ENCODE measurements at regions not wholly inside any gene's neighbourhood (a gene's known extent, or its start where the extent isn't known, plus 50 kb on each side); places are given as distances from the start of the nearest gene placed in this dataset.
"Not testable (repeated sequence)": the region's sequence is repeated elsewhere in the genome, so short reads cannot be mapped to it uniquely, and the experiment has no call there.

- no peak for DNase-seq (ENCODE audit: low read depth in 2 of 3, low spot score in 2 of 3)
Measured at GRCh38 chr5:105877592-105877991, 1793.1 kb downstream of the EFNA5 start.

GRCh38 chr5:105874316-105874715 lies 1796.4 kb downstream of the EFNA5 start:
- no peak for DNase-seq (ENCODE audit: low read depth in 2 of 3, low spot score in 2 of 3)

GRCh38 chr5:105872569-105873270 lies 1798.0 kb downstream of the EFNA5 start:
- no peak for DNase-seq (ENCODE audit: low read depth in 2 of 3, low spot score in 2 of 3)

- DNase-seq (ENCODE audit: low read depth in 2 of 3, low spot score in 2 of 3): no peak
Measured at GRCh38 chr5:105868038-105868780, 1802.5 kb downstream of the EFNA5 start.

GRCh38 chr5:105865834-105866233 lies 1804.9 kb downstream of the EFNA5 start:
- DNase-seq (ENCODE audit: low read depth in 2 of 3, low spot score in 2 of 3): no peak

GRCh38 chr5:105859350-105859749 lies 1811.4 kb downstream of the EFNA5 start:
- DNase-seq (ENCODE audit: low read depth in 2 of 3, low spot score in 2 of 3): not testable (repeated sequence)

- no peak for DNase-seq (ENCODE audit: low read depth in 2 of 3, low spot score in 2 of 3)
Measured at GRCh38 chr5:105849701-105850100, 1821.0 kb downstream of the EFNA5 start.

GRCh38 chr5:105840800-105841199 lies 1829.9 kb downstream of the EFNA5 start:
- no peak for DNase-seq (ENCODE audit: low read depth in 2 of 3, low spot score in 2 of 3)

GRCh38 chr5:105836887-105837286 lies 1833.8 kb downstream of the EFNA5 start:
- no peak for DNase-seq (ENCODE audit: low read depth in 2 of 3, low spot score in 2 of 3)

GRCh38 chr5:105836268-105836667 lies 1834.5 kb downstream of the EFNA5 start:
- no peak for DNase-seq (ENCODE audit: low read depth in 2 of 3, low spot score in 2 of 3)

GRCh38 chr5:105828821-105829220 lies 1841.9 kb downstream of the EFNA5 start:
- no peak for DNase-seq (ENCODE audit: low read depth in 2 of 3, low spot score in 2 of 3)

GRCh38 chr5:105821800-105822199 lies 1848.9 kb downstream of the EFNA5 start:
- DNase-seq (ENCODE audit: low read depth in 2 of 3, low spot score in 2 of 3): no peak

GRCh38 chr5:105817914-105818313 lies 1852.8 kb downstream of the EFNA5 start:
- no peak for DNase-seq (ENCODE audit: low read depth in 2 of 3, low spot score in 2 of 3)

- no peak for DNase-seq (ENCODE audit: low read depth in 2 of 3, low spot score in 2 of 3)
Measured at GRCh38 chr5:105817416-105817815, 1853.3 kb downstream of the EFNA5 start.

GRCh38 chr5:105816961-105817360 lies 1853.8 kb downstream of the EFNA5 start:
- DNase-seq (ENCODE audit: low read depth in 2 of 3, low spot score in 2 of 3): no peak

GRCh38 chr5:105812304-105812703 lies 1858.4 kb downstream of the EFNA5 start:
- DNase-seq (ENCODE audit: low read depth in 2 of 3, low spot score in 2 of 3): no peak

- no peak for DNase-seq (ENCODE audit: low read depth in 2 of 3, low spot score in 2 of 3)
Measured at GRCh38 chr5:105807951-105808350, 1862.8 kb downstream of the EFNA5 start.

GRCh38 chr5:105807290-105807689 lies 1863.4 kb downstream of the EFNA5 start:
- no peak for DNase-seq (ENCODE audit: low read depth in 2 of 3, low spot score in 2 of 3)

GRCh38 chr5:105806596-105806995 lies 1864.1 kb downstream of the EFNA5 start:
- no peak for DNase-seq (ENCODE audit: low read depth in 2 of 3, low spot score in 2 of 3)

GRCh38 chr5:105803431-105803830 lies 1867.3 kb downstream of the EFNA5 start:
- no peak for DNase-seq (ENCODE audit: low read depth in 2 of 3, low spot score in 2 of 3)

GRCh38 chr5:105794578-105794977 lies 1876.2 kb downstream of the EFNA5 start:
- no peak for DNase-seq (ENCODE audit: low read depth in 2 of 3, low spot score in 2 of 3)

GRCh38 chr5:105789246-105789645 lies 1881.5 kb downstream of the EFNA5 start:
- no peak for DNase-seq (ENCODE audit: low read depth in 2 of 3, low spot score in 2 of 3)

GRCh38 chr5:105783811-105784210 lies 1886.9 kb downstream of the EFNA5 start:
- DNase-seq (ENCODE audit: low read depth in 2 of 3, low spot score in 2 of 3): no peak
